T-helper 1 cell treated with Interleukin-12 subunit alpha and Interleukin-12 subunit beta and Interleukin-4 antibody, amounts not matched to agents 30 ng/mL and 1 ng/mL, for 36 hours (primary cell): ENCODE measurements at regions not wholly inside any gene's neighbourhood (a gene's known extent, or its start where the extent isn't known, plus 50 kb on each side); places are given as distances from the start of the nearest gene placed in this dataset.
"Not testable (repeated sequence)": the region's sequence is repeated elsewhere in the genome, so short reads cannot be mapped to it uniquely, and the experiment has no call there.

Experiments used
- intact Hi-C: fragments of 100-400 bp; cut with micrococcal nuclease; formaldehyde crosslinking; loops from one replicate; pipeline ENCODE4 v1.15.1; 2024

GRCh38 chr1:38198099-38198498 lies 151.5 kb upstream of the POU3F1 start:
- intact Hi-C loops: no loop called here

GRCh38 chr1:38197312-38198061 lies 150.9 kb upstream of the POU3F1 start:
- intact Hi-C loops: no loop called here

- intact Hi-C loops: no loop called here
These were observed 147.9 kb upstream of the POU3F1 start for GRCh38 chr1:38194472-38194871.

GRCh38 chr1:38193040-38193439 lies 146.4 kb upstream of the POU3F1 start:
- intact Hi-C loops: no loop called here

- intact Hi-C loops: no loop called here
These were observed 144.9 kb upstream of the POU3F1 start for GRCh38 chr1:38191461-38191860.

GRCh38 chr1:38190983-38191382 lies 144.4 kb upstream of the POU3F1 start:
- intact Hi-C loops: no loop called here

- intact Hi-C loops: no loop called here
These were observed 141.0 kb upstream of the POU3F1 start for GRCh38 chr1:38187552-38187951.

GRCh38 chr1:38186566-38186965 lies 140.0 kb upstream of the POU3F1 start:
- intact Hi-C loops: no loop called here

- intact Hi-C loops: no loop called here
These were observed 139.3 kb upstream of the POU3F1 start for GRCh38 chr1:38185913-38186312.

- intact Hi-C loops: no loop called here
These were observed 137.2 kb upstream of the POU3F1 start for GRCh38 chr1:38183747-38184146.

GRCh38 chr1:38183096-38183495 lies 136.5 kb upstream of the POU3F1 start:
- intact Hi-C loops: no loop called here

GRCh38 chr1:38180388-38180787 lies 133.8 kb upstream of the POU3F1 start:
- intact Hi-C loops: not testable (repeated sequence)

- intact Hi-C loops: no loop called here
These were observed 132.9 kb upstream of the POU3F1 start for GRCh38 chr1:38179483-38179882.

- intact Hi-C loops: no loop called here
These were observed 131.6 kb upstream of the POU3F1 start for GRCh38 chr1:38178216-38178615.

GRCh38 chr1:38175121-38175520 lies 128.5 kb upstream of the POU3F1 start:
- intact Hi-C loops: no loop called here

- intact Hi-C loops: no loop called here
These were observed 127.3 kb upstream of the POU3F1 start for GRCh38 chr1:38173848-38174247.

- intact Hi-C loops: no loop called here
These were observed 126.7 kb upstream of the POU3F1 start for GRCh38 chr1:38173157-38173831.

- intact Hi-C loops: no loop called here
These were observed 122.5 kb upstream of the POU3F1 start for GRCh38 chr1:38169121-38169520.

- intact Hi-C loops: no loop called here
These were observed 121.8 kb upstream of the POU3F1 start for GRCh38 chr1:38168365-38168764.

- intact Hi-C loops: no loop called here
These were observed 119.9 kb upstream of the POU3F1 start for GRCh38 chr1:38166461-38166860.

GRCh38 chr1:38153778-38154470 lies 107.3 kb upstream of the POU3F1 start:
- intact Hi-C loops: no loop called here

GRCh38 chr1:38153066-38153777 lies 106.6 kb upstream of the POU3F1 start:
- intact Hi-C loops: no loop called here
